HCEC 1CT (cell line): ENCODE measurements at regions not wholly inside any gene's neighbourhood (a gene's known extent, or its start where the extent isn't known, plus 50 kb on each side); places are given as distances from the start of the nearest gene placed in this dataset.
"Not testable (repeated sequence)": the region's sequence is repeated elsewhere in the genome, so short reads cannot be mapped to it uniquely, and the experiment has no call there.

Experiments
- DNase-seq: peaks from one replicate; pipeline ENCODE4 v3.0.0-alpha.2; 2017

- DNase-seq: no peak
These were observed 81.3 kb upstream of the BHLHE40 start for GRCh38 chr3:4897765-4898453.

GRCh38 chr3:4898454-4899313 is 80.6 kb upstream of the BHLHE40 start:
- no peak for DNase-seq

GRCh38 chr3:4899710-4900109 is 79.5 kb upstream of the BHLHE40 start:
- no peak for DNase-seq

GRCh38 chr3:4900298-4900697 is 78.9 kb upstream of the BHLHE40 start:
- no peak for DNase-seq

- peak; percentile 34 for DNase-seq
These were observed 74.2 kb upstream of the BHLHE40 start for GRCh38 chr3:4904811-4905695.

- DNase-seq: peak; percentile 54
These were observed 73.1 kb upstream of the BHLHE40 start for GRCh38 chr3:4906107-4906621.

- no peak for DNase-seq
These were observed 72.2 kb upstream of the BHLHE40 start for GRCh38 chr3:4907050-4907449.

GRCh38 chr3:4907643-4908432 is 71.4 kb upstream of the BHLHE40 start:
- DNase-seq: peak; percentile 24

- DNase-seq: no peak
These were observed 70.6 kb upstream of the BHLHE40 start for GRCh38 chr3:4908433-4909156.

GRCh38 chr3:4914464-4914863 is 64.8 kb upstream of the BHLHE40 start:
- no peak for DNase-seq

- DNase-seq: not testable (repeated sequence)
These were observed 57.6 kb upstream of the BHLHE40 start for GRCh38 chr3:4921589-4921988.

GRCh38 chr3:4926892-4927291 is 52.3 kb upstream of the BHLHE40 start:
- no peak for DNase-seq

GRCh38 chr3:4928277-4928789 is 50.9 kb upstream of the BHLHE40 start:
- no peak for DNase-seq
